GM12891 (cell line): ENCODE measurements at regions not wholly inside any gene's neighbourhood (a gene's known extent, or its start where the extent isn't known, plus 50 kb on each side); places are given as distances from the start of the nearest gene placed in this dataset.

ENCODE experiments used
- PAX5 ChIP-seq: IDR thresholded peaks from 2 replicates; pipeline ENCODE4 v1.6.1; 2011; ENCODE audit warnings: low read length, moderate library complexity, mild to moderate bottlenecking; ENCODE audit not compliant: insufficient read depth, severe bottlenecking
- POLR2A ChIP-seq: IDR thresholded peaks from 2 replicates; pipeline ENCODE4 v1.6.1; 2011; ENCODE audit warnings: low read depth, low read length, control low read depth
- POLR2AphosphoS5 ChIP-seq: IDR thresholded peaks from 2 replicates; pipeline ENCODE4 v1.6.1; 2011; ENCODE audit warnings: low read depth, low read length, control low read depth
- SPI1 ChIP-seq: IDR thresholded peaks from 2 replicates; pipeline ENCODE4 v1.6.1; 2011; ENCODE audit warnings: low read depth, low read length, control low read depth
- TAF1 ChIP-seq: IDR thresholded peaks from 2 replicates; pipeline ENCODE4 v1.6.1; 2011; ENCODE audit warnings: low read depth, low read length, control low read depth

- TF ChIP-seq POLR2AphosphoS5 = no peak
- no peak for TF ChIP-seq POLR2A
- TF ChIP-seq SPI1 = no peak
- TF ChIP-seq PAX5 = no peak
- no peak for TF ChIP-seq TAF1
These were observed 141.0 kb downstream of the RFC3 start for GRCh38 chr13:33958964-33959363.
